Vagina (tissue), 2 donors: ENCODE measurements at regions not wholly inside any gene's neighbourhood (a gene's known extent, or its start where the extent isn't known, plus 50 kb on each side); places are given as distances from the start of the nearest gene placed in this dataset.

ENCODE experiments used
- CTCF ChIP-seq, 3 experiments: fragments of 450-650 bp in 2 of 3; fragments of 200-600 bp in 1 of 3; sonication (generic) in 1 of 3; IDR thresholded peaks; one replicate each; pipeline ENCODE4 v1.5.1; 2017 to 2019; ENCODE audit warnings: antibody characterized with exemption in 3 of 3, mild to moderate bottlenecking in 2 of 3, moderate library complexity in 2 of 3
- POLR2A ChIP-seq, 2 donors: fragments of 450-650 bp; IDR thresholded peaks; one replicate each; pipeline ENCODE4 v1.6.1; 2017; ENCODE audit warnings: antibody characterized with exemption in 2 of 2, mild to moderate bottlenecking in 2 of 2, moderate library complexity in 2 of 2
- POLR2AphosphoS5 ChIP-seq, 2 donors: sonication (generic); formaldehyde crosslinking; IDR thresholded peaks; one replicate each; pipeline ENCODE4 v1.9.0; 2017; ENCODE audit warnings: antibody characterized with exemption in 2 of 2, mild to moderate bottlenecking in 2 of 2, low read depth in 1 of 2; ENCODE audit not compliant: insufficient read depth in 1 of 2

GRCh38 chr11:130534551-130534950, 86.1 kb downstream of the ADAMTS15 start:
- TF ChIP-seq CTCF (IDR thresholded peaks at IDR 0.05) (no peak), POLR2A (IDR thresholded peaks at IDR 0.05) (no peak), POLR2AphosphoS5 (IDR thresholded peaks at IDR 0.05; ENCODE audit: insufficient read depth in 1 of 2, low read depth in 1 of 2) (no peak)
